B cell (primary cell): ENCODE measurements at regions not wholly inside any gene's neighbourhood (a gene's known extent, or its start where the extent isn't known, plus 50 kb on each side); places are given as distances from the start of the nearest gene placed in this dataset.

Experiments used
- EZH2 ChIP-seq: IDR thresholded peaks from 2 replicates; pipeline ENCODE4 v1.6.1; 2012; ENCODE audit warnings: borderline replicate concordance, low read depth, mild to moderate bottlenecking, moderate library complexity, low read length; ENCODE audit not compliant: insufficient read depth, poor library complexity, severe bottlenecking
- TF ChIP-seq, protein P1 (sequence below): fragments of 200-600 bp; IDR thresholded peaks from one replicate; pipeline ENCODE4 v1.8.0; 2022; ENCODE audit warnings: antibody characterized with exemption, mild to moderate bottlenecking

DNA sequence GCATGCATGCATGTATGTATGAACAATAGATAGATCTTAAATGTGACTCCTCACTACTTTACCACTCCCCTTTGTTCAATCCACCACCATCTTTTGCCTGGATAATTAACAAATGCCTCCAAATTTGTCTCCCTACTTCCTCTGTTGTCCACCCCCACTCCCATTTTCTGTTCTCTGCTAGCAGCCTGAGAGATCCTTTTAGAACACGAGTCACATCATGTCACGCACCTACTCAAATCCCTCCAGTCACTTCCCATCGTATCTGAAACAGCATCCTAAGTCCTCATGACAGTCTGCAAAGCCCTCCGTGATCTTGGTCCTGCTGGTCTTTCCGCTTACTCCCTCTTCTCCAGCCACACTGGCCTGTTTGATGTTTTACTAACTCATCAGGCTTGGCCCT lies 527.3 kb downstream of the EPHA4 start:
- TF ChIP-seq, protein P1, sequence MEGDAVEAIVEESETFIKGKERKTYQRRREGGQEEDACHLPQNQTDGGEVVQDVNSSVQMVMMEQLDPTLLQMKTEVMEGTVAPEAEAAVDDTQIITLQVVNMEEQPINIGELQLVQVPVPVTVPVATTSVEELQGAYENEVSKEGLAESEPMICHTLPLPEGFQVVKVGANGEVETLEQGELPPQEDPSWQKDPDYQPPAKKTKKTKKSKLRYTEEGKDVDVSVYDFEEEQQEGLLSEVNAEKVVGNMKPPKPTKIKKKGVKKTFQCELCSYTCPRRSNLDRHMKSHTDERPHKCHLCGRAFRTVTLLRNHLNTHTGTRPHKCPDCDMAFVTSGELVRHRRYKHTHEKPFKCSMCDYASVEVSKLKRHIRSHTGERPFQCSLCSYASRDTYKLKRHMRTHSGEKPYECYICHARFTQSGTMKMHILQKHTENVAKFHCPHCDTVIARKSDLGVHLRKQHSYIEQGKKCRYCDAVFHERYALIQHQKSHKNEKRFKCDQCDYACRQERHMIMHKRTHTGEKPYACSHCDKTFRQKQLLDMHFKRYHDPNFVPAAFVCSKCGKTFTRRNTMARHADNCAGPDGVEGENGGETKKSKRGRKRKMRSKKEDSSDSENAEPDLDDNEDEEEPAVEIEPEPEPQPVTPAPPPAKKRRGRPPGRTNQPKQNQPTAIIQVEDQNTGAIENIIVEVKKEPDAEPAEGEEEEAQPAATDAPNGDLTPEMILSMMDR, result no peak
- TF ChIP-seq EZH2, result no peak
